GM23338 (cell line): ENCODE measurements at regions not wholly inside any gene's neighbourhood (a gene's known extent, or its start where the extent isn't known, plus 50 kb on each side); places are given as distances from the start of the nearest gene placed in this dataset.

ENCODE experiments used
- CREB1 ChIP-seq: fragments of 250-450 bp; sonication (Bioruptor Pico); IDR thresholded peaks from 2 replicates; pipeline ENCODE4 v1.5.0; 2020; ENCODE audit warnings: low read depth, mild to moderate bottlenecking, moderate library complexity
- CTCF ChIP-seq, 2 experiments: fragments of 200-600 bp in 1 of 2; sonication (generic) in 1 of 2; conservative IDR thresholded peaks; 2 replicates each; pipeline versions ENCODE4 v1.5.1 to v1.6.1; 2016 to 2017; ENCODE audit warnings: antibody characterized with exemption in 2 of 2, low read depth in 2 of 2, mild to moderate bottlenecking in 2 of 2, moderate library complexity in 1 of 2
- ETS1 ChIP-seq: IDR thresholded peaks from 2 replicates; pipeline ENCODE4 v1.6.1; 2016; ENCODE audit warnings: antibody characterized with exemption
- EZH2 ChIP-seq: fragments of 200-600 bp; sonication (generic); IDR thresholded peaks from one replicate; pipeline ENCODE4 v1.8.0; 2017; ENCODE audit warnings: antibody characterized with exemption, mild to moderate bottlenecking, low read depth; ENCODE audit not compliant: unreplicated experiment
- EZH2phosphoT487 ChIP-seq: fragments of 200-600 bp; sonication (generic); IDR thresholded peaks from one replicate; pipeline ENCODE4 v1.8.1; 2018; ENCODE audit warnings: antibody characterized with exemption; ENCODE audit not compliant: unreplicated experiment
- JUNB ChIP-seq: IDR thresholded peaks from one replicate; pipeline ENCODE4 v1.6.1; 2016; ENCODE audit warnings: antibody characterized with exemption; ENCODE audit not compliant: unreplicated experiment
- POLR2AphosphoS5 ChIP-seq: IDR thresholded peaks from 2 replicates; pipeline ENCODE4 v1.6.1; 2016; ENCODE audit warnings: antibody characterized with exemption, low read depth
- REST ChIP-seq: IDR thresholded peaks from one replicate; pipeline ENCODE4 v1.6.1; 2018; ENCODE audit warnings: antibody characterized with exemption; ENCODE audit not compliant: unreplicated experiment
- STAT1 ChIP-seq: IDR thresholded peaks from one replicate; pipeline ENCODE4 v1.6.1; 2016; ENCODE audit warnings: antibody characterized with exemption; ENCODE audit not compliant: unreplicated experiment
- ZNF114 ChIP-seq: fragments of 250-450 bp; sonication (Bioruptor Pico); IDR thresholded peaks from 2 replicates; pipeline ENCODE4 v1.5.0; 2020; ENCODE audit warnings: mild to moderate bottlenecking, moderate library complexity

- TF ChIP-seq CTCF (conservative IDR thresholded peaks at IDR 0.05; ENCODE audit: low read depth in 2 of 2) = no peak
- TF ChIP-seq STAT1 = no peak
- TF ChIP-seq CREB1 = no peak
- no peak for TF ChIP-seq JUNB
- no peak for TF ChIP-seq REST
- no peak for TF ChIP-seq POLR2AphosphoS5
- no peak for TF ChIP-seq EZH2phosphoT487
- TF ChIP-seq EZH2 = no peak
- TF ChIP-seq ZNF114 (CRISPR knock-in tag) = no peak
- TF ChIP-seq ETS1 = no peak
Measured at GRCh38 chr4:129189630-129190029, 93.7 kb downstream of the C4orf33 start.
